HL-60 (cell line): ENCODE measurements at regions not wholly inside any gene's neighbourhood (a gene's known extent, or its start where the extent isn't known, plus 50 kb on each side); places are given as distances from the start of the nearest gene placed in this dataset.
"Not testable (repeated sequence)": the region's sequence is repeated elsewhere in the genome, so short reads cannot be mapped to it uniquely, and the experiment has no call there.

Source experiments
- DNase-seq, 2 experiments: peaks; one replicate each; pipeline ENCODE4 v3.0.0-alpha.2; 2010 to 2020; ENCODE audit warnings: low read depth in 1 of 2, low spot score in 1 of 2
- H3K27ac ChIP-seq: fragments of 250-450 bp; sonication (Bioruptor Pico); replicated peaks from 2 replicates; pipeline ENCODE4 v1.5.1; 2020; ENCODE audit warnings: mild to moderate bottlenecking, moderate library complexity
- H3K27me3 ChIP-seq: fragments of 250-450 bp; sonication (Bioruptor Pico); 2 replicates; pipeline ENCODE4 v1.5.1; 2021; ENCODE audit warnings: mild to moderate bottlenecking, moderate library complexity; ENCODE audit not compliant: insufficient read depth, poor library complexity, severe bottlenecking
- H3K4me3 ChIP-seq: replicated peaks from 2 replicates; pipeline ENCODE4 v1.5.1; 2011; ENCODE audit warnings: mild to moderate bottlenecking, control low read depth, low read length; ENCODE audit not compliant: insufficient read depth
- CTCF ChIP-seq: IDR thresholded peaks from one replicate; pipeline ENCODE4 v1.5.1; 2011; ENCODE audit warnings: low read length, control low read depth, inconsistent platforms; ENCODE audit not compliant: insufficient read depth
- GABPA ChIP-seq: IDR thresholded peaks from 2 replicates; pipeline ENCODE4 v1.6.1; 2012; ENCODE audit warnings: low read depth
- POLR2AphosphoS5 ChIP-seq: IDR thresholded peaks from 2 replicates; pipeline ENCODE4 v1.6.1; 2012; ENCODE audit warnings: low read depth
- SPI1 ChIP-seq: IDR thresholded peaks from 2 replicates; pipeline ENCODE4 v1.6.1; 2012; ENCODE audit warnings: low read depth, mild to moderate bottlenecking, borderline replicate concordance
- TF ChIP-seq, protein P1 (sequence below): IDR thresholded peaks from 2 replicates; pipeline ENCODE4 v1.6.1; 2012; ENCODE audit warnings: low read depth; ENCODE audit not compliant: insufficient replicate concordance

GRCh38 chr5:74389531-74390305 lies 250.8 kb downstream of the ENC1 start:
- DNase-seq, result no peak
- no peak overlapping the region for H3K27ac ChIP-seq

DNA sequence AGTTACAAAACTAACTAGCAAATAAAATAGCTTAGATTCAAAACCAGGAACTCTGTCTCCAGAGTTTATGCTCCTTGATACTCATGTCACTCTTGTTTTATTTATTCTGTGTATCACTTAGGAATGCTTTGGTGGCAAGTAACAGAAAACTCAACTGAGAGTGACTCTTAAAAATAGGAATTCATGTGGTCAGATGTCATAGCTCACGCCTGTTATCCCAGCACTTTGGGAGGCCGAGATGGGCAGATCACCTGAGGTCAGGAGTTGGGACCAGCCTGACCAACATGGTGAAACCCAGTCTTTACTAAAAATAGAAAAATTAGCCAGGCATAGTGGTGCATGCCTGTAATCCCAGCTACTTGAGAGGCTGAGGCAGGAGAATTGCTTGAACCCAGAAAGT lies 252.1 kb downstream of the ENC1 start:
- not testable (repeated sequence) for H3K27ac ChIP-seq, H3K27me3 ChIP-seq, H3K4me3 ChIP-seq, DNase-seq

More at GRCh38 chr5:74389531-74390305, 250.8 kb downstream of the ENC1 start:
- Histone ChIP-seq H3K27me3 (no peaks in the 10 kb centered on the region), H3K4me3 (no peak overlapping the region)
- TF ChIP-seq SPI1 (no peak), GABPA (no peak), CTCF (no peak), POLR2AphosphoS5 (no peak)
- TF ChIP-seq, protein P1, sequence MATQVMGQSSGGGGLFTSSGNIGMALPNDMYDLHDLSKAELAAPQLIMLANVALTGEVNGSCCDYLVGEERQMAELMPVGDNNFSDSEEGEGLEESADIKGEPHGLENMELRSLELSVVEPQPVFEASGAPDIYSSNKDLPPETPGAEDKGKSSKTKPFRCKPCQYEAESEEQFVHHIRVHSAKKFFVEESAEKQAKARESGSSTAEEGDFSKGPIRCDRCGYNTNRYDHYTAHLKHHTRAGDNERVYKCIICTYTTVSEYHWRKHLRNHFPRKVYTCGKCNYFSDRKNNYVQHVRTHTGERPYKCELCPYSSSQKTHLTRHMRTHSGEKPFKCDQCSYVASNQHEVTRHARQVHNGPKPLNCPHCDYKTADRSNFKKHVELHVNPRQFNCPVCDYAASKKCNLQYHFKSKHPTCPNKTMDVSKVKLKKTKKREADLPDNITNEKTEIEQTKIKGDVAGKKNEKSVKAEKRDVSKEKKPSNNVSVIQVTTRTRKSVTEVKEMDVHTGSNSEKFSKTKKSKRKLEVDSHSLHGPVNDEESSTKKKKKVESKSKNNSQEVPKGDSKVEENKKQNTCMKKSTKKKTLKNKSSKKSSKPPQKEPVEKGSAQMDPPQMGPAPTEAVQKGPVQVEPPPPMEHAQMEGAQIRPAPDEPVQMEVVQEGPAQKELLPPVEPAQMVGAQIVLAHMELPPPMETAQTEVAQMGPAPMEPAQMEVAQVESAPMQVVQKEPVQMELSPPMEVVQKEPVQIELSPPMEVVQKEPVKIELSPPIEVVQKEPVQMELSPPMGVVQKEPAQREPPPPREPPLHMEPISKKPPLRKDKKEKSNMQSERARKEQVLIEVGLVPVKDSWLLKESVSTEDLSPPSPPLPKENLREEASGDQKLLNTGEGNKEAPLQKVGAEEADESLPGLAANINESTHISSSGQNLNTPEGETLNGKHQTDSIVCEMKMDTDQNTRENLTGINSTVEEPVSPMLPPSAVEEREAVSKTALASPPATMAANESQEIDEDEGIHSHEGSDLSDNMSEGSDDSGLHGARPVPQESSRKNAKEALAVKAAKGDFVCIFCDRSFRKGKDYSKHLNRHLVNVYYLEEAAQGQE, result no peak

GRCh38 chr5:74386571-74387334 lies 253.8 kb downstream of the ENC1 start:
- no peak for TF ChIP-seq POLR2AphosphoS5
- TF ChIP-seq, protein P1, result no peak
- Histone ChIP-seq H3K4me3 (no peak overlapping the region), H3K27ac (no peak overlapping the region), H3K27me3 (no peaks in the 10 kb centered on the region)
- DNase-seq, result no peak

GRCh38 chr5:74384851-74385250 lies 255.7 kb downstream of the ENC1 start:
- H3K4me3 ChIP-seq, result no peak overlapping the region
- no peak for DNase-seq
- TF ChIP-seq, protein P1, result no peak
- TF ChIP-seq SPI1, result no peak
- no peak for TF ChIP-seq CTCF
- TF ChIP-seq POLR2AphosphoS5, result no peak
- TF ChIP-seq GABPA, result no peak
- no peak overlapping the region for H3K27ac ChIP-seq
- H3K27me3 ChIP-seq, result no peaks in the 10 kb centered on the region
